ENCODE measurements at regions not wholly inside any gene's neighbourhood (a gene's known extent, or its start where the extent isn't known, plus 50 kb on each side); places are given as distances from the start of the nearest gene placed in this dataset.

- TF ChIP-seq CTCF (conservative IDR thresholded peaks at IDR 0.05; ENCODE audit: low read length) = no peak
- no peak for TF ChIP-seq EZH2phosphoT487 (IDR thresholded peaks at IDR 0.05; ENCODE audit: borderline replicate concordance)
These were observed 134.8 kb upstream of the ARHGAP5 start for GRCh38 chr14:31942166-31942841.
